VCaP (cell line): ENCODE measurements at regions not wholly inside any gene's neighbourhood (a gene's known extent, or its start where the extent isn't known, plus 50 kb on each side); places are given as distances from the start of the nearest gene placed in this dataset.

Experiments
- H3K27ac ChIP-seq: fragments of 450-650 bp; 2 replicates; pipeline ENCODE4 v1.5.1; 2017
- TF ChIP-seq, protein P1 (sequence below): fragments of 450-650 bp; conservative IDR thresholded peaks from 2 replicates; pipeline ENCODE4 v1.5.1; 2017; ENCODE audit warnings: mild to moderate bottlenecking, moderate library complexity

DNA sequence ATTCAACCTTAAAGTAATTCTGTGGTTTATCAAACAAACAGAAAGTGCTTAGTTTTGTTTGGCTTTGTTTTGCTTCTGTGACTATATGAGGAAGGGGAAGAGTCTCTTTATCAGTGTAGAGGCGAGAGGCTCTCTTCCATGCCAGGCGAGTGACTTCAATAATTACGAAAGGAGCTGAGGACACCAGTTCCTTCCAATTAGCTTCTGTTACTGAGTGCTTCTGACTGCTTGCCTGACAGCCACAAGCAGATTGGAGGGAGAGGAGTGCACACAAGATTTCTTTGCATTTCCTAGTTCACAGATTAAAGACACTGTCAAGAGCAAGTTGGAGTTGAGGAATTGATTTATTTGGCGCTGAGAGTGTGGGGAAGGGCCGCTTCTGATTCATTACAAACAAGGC lies 1484.5 kb upstream of the TENM4 start:
- TF ChIP-seq, protein P1, sequence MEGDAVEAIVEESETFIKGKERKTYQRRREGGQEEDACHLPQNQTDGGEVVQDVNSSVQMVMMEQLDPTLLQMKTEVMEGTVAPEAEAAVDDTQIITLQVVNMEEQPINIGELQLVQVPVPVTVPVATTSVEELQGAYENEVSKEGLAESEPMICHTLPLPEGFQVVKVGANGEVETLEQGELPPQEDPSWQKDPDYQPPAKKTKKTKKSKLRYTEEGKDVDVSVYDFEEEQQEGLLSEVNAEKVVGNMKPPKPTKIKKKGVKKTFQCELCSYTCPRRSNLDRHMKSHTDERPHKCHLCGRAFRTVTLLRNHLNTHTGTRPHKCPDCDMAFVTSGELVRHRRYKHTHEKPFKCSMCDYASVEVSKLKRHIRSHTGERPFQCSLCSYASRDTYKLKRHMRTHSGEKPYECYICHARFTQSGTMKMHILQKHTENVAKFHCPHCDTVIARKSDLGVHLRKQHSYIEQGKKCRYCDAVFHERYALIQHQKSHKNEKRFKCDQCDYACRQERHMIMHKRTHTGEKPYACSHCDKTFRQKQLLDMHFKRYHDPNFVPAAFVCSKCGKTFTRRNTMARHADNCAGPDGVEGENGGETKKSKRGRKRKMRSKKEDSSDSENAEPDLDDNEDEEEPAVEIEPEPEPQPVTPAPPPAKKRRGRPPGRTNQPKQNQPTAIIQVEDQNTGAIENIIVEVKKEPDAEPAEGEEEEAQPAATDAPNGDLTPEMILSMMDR, result no peak
- no peak overlapping the region for H3K27ac ChIP-seq

- peak overlapping the region; percentile 29; the same call in 1 of the 2 replicates for H3K27ac ChIP-seq
These were observed 1480.5 kb upstream of the TENM4 start for GRCh38 chr11:80921310-80921709.

GRCh38 chr11:80916173-80916798 lies 1475.5 kb upstream of the TENM4 start:
- TF ChIP-seq, protein P1, result no peak
- no peak overlapping the region for H3K27ac ChIP-seq

GRCh38 chr11:80914311-80914710 lies 1473.5 kb upstream of the TENM4 start:
- no peak overlapping the region for H3K27ac ChIP-seq
- TF ChIP-seq, protein P1, result no peak

DNA sequence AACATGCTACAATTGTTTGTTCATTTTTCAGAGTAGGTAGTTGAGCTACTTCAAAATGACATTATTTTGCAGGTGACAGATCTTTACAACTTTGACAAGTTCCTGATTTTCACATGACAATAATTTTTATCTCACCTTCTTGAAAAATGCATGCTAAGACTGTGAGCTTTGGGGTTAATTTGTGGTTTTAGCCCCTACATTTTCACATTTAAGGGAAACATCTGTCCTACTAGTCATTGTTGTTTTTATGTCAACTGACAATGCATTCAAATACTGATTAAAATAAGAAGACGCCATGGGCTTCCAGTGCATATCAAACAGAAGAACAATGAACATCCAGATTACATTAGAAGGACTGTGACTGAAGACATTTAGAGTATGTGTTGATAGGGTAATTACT lies 1470.8 kb upstream of the TENM4 start:
- TF ChIP-seq, protein P1, result no peak
- H3K27ac ChIP-seq, result no peak overlapping the region

DNA sequence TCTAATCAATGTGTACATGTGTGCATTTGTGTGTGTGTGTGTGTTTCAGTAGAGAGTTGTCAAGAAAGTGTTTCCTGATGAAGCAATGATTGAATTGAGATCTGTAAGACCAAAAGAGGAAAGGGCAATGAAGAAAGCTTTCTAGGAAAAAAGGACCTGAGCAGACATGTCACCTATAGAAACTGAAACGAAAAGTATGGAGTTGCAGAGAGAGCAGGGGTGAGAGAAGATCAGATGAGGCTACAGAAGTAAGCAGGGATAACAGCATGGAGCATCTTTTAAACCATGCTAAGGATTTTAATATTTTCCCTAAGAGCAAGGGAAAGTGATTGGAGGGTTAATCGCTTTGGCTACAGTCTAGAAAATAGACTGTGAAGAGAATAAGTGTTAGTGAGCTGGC lies 1459.4 kb upstream of the TENM4 start:
- H3K27ac ChIP-seq, result peak overlapping the region; percentile 21; the same call in 1 of the 2 replicates
- TF ChIP-seq, protein P1, result no peak

GRCh38 chr11:80899381-80899780 lies 1458.6 kb upstream of the TENM4 start:
- TF ChIP-seq, protein P1, result no peak
- peak overlapping the region; percentile 21; the same call in 1 of the 2 replicates for H3K27ac ChIP-seq

- TF ChIP-seq, protein P1, result no peak
- peak overlapping the region; percentile 21; the same call in 1 of the 2 replicates for H3K27ac ChIP-seq
These were observed 1458.1 kb upstream of the TENM4 start for GRCh38 chr11:80898910-80899309.
